ENCODE measurements at regions not wholly inside any gene's neighbourhood (a gene's known extent, or its start where the extent isn't known, plus 50 kb on each side); places are given as distances from the start of the nearest gene placed in this dataset.

DNA sequence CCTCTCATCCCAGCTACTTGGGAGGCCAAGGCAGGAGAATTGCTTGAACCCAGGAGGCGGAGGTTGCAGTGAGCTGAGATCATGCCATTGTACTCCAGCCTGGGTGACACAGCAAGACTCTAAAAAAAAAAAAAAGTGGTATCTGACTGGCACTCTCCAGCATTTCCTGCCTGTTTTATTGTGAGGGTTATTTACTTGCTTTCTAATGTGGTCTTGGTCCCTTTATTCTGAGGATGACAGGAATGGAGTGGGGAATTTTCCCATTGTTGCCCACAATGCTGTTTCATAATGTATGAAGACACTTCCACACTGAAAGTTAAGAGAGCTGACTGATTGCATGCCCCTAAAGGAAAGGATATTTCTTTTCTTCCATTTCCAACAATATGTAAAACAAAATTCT lies 286.5 kb upstream of the MTNR1B start:
- H2AFZ ChIP-seq (replicated peaks) = no peak overlapping the region
- H3K27ac ChIP-seq = no peak overlapping the region
- H3K27me3 ChIP-seq = no peaks in the 10 kb centered on the region
- no peak overlapping the region for H3K4me3 ChIP-seq
- H3K9me3 ChIP-seq (ENCODE audit: low read depth) = no peaks in the 10 kb centered on the region
- peaks cover 10% of the 10 kb centered on the region for H3K4me1 ChIP-seq
- H3K9ac ChIP-seq = no peak overlapping the region
- H3K79me2 ChIP-seq (ENCODE audit: low read depth) = no peaks in the 10 kb centered on the region
- no peaks in the 10 kb centered on the region for H3K36me3 ChIP-seq
- Mint-ChIP-seq H3K36me3 (peaks cover 9% of the 10 kb centered on the region), H3K27ac (no peak overlapping the region), H3K4me1 (peaks cover 15% of the 10 kb centered on the region), H3K4me3 (no peak overlapping the region), H3K27me3 (ENCODE audit: insufficient read depth, low read depth) (no peaks in the 10 kb centered on the region), H3K9me3 (peaks cover 15% of the 10 kb centered on the region)
- H3F3A ChIP-seq (ENCODE audit: low read depth) = no peaks in the 10 kb centered on the region
- DNase-seq (ENCODE audit: low spot score) = no peak
- no peak overlapping the region for H3K4me2 ChIP-seq
- no peaks in the 10 kb centered on the region for H4K20me1 ChIP-seq (ENCODE audit: low read depth)
- TF ChIP-seq EZH2phosphoT487 (IDR thresholded peaks at IDR 0.05) (no peak), EZH2 (IDR thresholded peaks at IDR 0.05) (no peak)
- TF ChIP-seq, protein P1, sequence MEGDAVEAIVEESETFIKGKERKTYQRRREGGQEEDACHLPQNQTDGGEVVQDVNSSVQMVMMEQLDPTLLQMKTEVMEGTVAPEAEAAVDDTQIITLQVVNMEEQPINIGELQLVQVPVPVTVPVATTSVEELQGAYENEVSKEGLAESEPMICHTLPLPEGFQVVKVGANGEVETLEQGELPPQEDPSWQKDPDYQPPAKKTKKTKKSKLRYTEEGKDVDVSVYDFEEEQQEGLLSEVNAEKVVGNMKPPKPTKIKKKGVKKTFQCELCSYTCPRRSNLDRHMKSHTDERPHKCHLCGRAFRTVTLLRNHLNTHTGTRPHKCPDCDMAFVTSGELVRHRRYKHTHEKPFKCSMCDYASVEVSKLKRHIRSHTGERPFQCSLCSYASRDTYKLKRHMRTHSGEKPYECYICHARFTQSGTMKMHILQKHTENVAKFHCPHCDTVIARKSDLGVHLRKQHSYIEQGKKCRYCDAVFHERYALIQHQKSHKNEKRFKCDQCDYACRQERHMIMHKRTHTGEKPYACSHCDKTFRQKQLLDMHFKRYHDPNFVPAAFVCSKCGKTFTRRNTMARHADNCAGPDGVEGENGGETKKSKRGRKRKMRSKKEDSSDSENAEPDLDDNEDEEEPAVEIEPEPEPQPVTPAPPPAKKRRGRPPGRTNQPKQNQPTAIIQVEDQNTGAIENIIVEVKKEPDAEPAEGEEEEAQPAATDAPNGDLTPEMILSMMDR (IDR thresholded peaks at IDR 0.05) = no peak

DNA sequence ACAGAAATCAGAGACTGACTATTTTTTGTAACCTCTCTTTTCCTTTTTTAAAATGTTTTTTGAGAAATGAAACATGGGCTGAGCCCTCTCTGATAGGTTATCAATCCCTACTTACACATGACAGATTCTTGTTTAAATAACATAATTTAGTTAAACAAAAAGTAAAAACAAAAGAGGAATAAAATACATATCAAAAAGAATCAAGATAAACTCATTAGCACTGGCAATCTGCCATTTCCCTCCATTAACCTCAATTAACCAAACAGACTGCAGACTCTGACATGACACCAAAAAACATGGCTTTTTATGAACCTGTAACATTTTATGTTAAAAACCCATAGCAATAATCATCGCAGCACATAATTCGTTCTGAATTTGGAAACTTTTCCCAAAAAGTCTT lies 284.4 kb upstream of the MTNR1B start:
- Mint-ChIP-seq H3K27ac (no peak overlapping the region), H3K9me3 (peaks cover 4% of the 10 kb centered on the region), H3K36me3 (peaks cover 5% of the 10 kb centered on the region), H3K4me3 (no peak overlapping the region), H3K4me1 (peaks cover 15% of the 10 kb centered on the region), H3K27me3 (ENCODE audit: insufficient read depth, low read depth) (no peaks in the 10 kb centered on the region)
- H3F3A ChIP-seq (ENCODE audit: low read depth) = no peaks in the 10 kb centered on the region
- no peak overlapping the region for H3K4me3 ChIP-seq
- H3K9me3 ChIP-seq (ENCODE audit: low read depth) = no peaks in the 10 kb centered on the region
- TF ChIP-seq EZH2 (IDR thresholded peaks at IDR 0.05) (no peak), EZH2phosphoT487 (IDR thresholded peaks at IDR 0.05) (no peak)
- TF ChIP-seq, protein P1 (IDR thresholded peaks at IDR 0.05) = no peak
- H3K27me3 ChIP-seq = no peaks in the 10 kb centered on the region
- no peak overlapping the region for H3K9ac ChIP-seq
- no peak overlapping the region for H2AFZ ChIP-seq (replicated peaks)
- no peak overlapping the region for H3K4me2 ChIP-seq
- no peak for DNase-seq (ENCODE audit: low spot score)
- H3K36me3 ChIP-seq = no peaks in the 10 kb centered on the region
- no peaks in the 10 kb centered on the region for H3K79me2 ChIP-seq (ENCODE audit: low read depth)
- peaks cover 10% of the 10 kb centered on the region for H3K4me1 ChIP-seq
- H3K27ac ChIP-seq = no peak overlapping the region
- H4K20me1 ChIP-seq (ENCODE audit: low read depth) = no peaks in the 10 kb centered on the region

DNA sequence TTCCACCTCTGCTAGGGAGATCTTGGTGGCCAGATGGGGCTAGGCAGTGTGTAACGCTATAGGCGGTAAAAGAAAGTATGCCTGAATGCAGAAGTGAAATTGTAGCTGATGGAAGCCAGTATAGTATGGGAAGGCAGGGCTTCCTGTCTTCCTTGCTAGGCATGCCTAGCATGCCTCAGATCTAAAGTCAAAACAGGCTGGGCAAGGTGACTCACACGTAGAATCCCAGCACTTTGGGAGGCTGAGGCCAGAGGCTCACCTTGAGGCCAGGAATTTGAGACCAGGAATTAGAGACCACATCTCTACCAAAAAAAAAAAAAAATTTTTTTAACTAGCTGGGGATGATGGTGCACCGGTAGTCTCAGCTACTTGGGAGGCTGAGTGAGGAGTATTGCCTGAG lies 281.7 kb upstream of the MTNR1B start:
- no peak overlapping the region for H3K4me2 ChIP-seq
- H3K79me2 ChIP-seq (ENCODE audit: low read depth) = no peaks in the 10 kb centered on the region
- H2AFZ ChIP-seq (replicated peaks) = no peak overlapping the region
- no peak overlapping the region for H3K9ac ChIP-seq
- no peak overlapping the region for H3K27ac ChIP-seq
- Mint-ChIP-seq H3K36me3 (peaks cover 2% of the 10 kb centered on the region), H3K9me3 (no peaks in the 10 kb centered on the region), H3K27me3 (ENCODE audit: insufficient read depth, low read depth) (no peaks in the 10 kb centered on the region), H3K27ac (no peak overlapping the region), H3K4me1 (peaks cover 4% of the 10 kb centered on the region), H3K4me3 (no peak overlapping the region)
- H3F3A ChIP-seq (ENCODE audit: low read depth) = no peaks in the 10 kb centered on the region
- DNase-seq (ENCODE audit: low spot score) = no peak
- no peaks in the 10 kb centered on the region for H3K36me3 ChIP-seq
- no peaks in the 10 kb centered on the region for H3K4me1 ChIP-seq
- H3K27me3 ChIP-seq = no peaks in the 10 kb centered on the region
- TF ChIP-seq, protein P1 (IDR thresholded peaks at IDR 0.05) = no peak
- TF ChIP-seq EZH2 (IDR thresholded peaks at IDR 0.05) (no peak), EZH2phosphoT487 (IDR thresholded peaks at IDR 0.05) (no peak)
- no peaks in the 10 kb centered on the region for H4K20me1 ChIP-seq (ENCODE audit: low read depth)
- H3K4me3 ChIP-seq = no peak overlapping the region
- no peaks in the 10 kb centered on the region for H3K9me3 ChIP-seq (ENCODE audit: low read depth)
